ENCODE measurements at regions not wholly inside any gene's neighbourhood (a gene's known extent, or its start where the extent isn't known, plus 50 kb on each side); places are given as distances from the start of the nearest gene placed in this dataset.
"Not testable (repeated sequence)": the region's sequence is repeated elsewhere in the genome, so short reads cannot be mapped to it uniquely, and the experiment has no call there.

DNA sequence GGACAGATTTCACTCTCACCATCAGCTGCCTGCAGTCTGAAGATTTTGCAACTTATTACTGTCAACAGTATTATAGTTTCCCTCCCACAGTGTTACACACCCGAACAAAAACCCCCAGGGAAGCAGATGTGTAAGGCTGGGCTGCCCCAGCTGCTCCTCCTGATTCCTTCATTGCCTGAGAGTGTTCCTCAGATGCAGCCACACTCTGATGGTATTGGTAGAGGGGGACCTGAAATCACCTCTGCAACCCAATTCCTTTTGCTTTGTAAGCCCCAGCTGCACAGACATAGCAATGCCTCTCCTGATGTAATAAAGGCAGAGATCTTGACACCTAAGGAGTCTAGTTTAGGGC, 1529.8 kb downstream of the RPIA start:
- peaks cover 27% of the 10 kb centered on the region for H3K9me3 Mint-ChIP-seq

GRCh38 chr2:90224767-90225166, 1533.3 kb downstream of the RPIA start:
- not testable (repeated sequence) for H3K9ac ChIP-seq (ENCODE audit: extremely low read depth, low read length, poor library complexity, severe bottlenecking); H3K36me3 Mint-ChIP-seq (ENCODE audit: low read depth); H3K9me3 ChIP-seq (ENCODE audit: control insufficient read depth, low read length); H3K36me3 ChIP-seq (ENCODE audit: control insufficient read depth, insufficient read depth, low read length); H3K4me3 Mint-ChIP-seq; H3K4me1 ChIP-seq (ENCODE audit: control insufficient read depth, insufficient read depth, low read length); H3K27ac ChIP-seq (ENCODE audit: low read depth, low read length); DNase-seq; H3K27me3 ChIP-seq (ENCODE audit: control insufficient read depth, insufficient read depth, low read length, poor library complexity, severe bottlenecking); H3K4me3 ChIP-seq (ENCODE audit: low read length); H3K27me3 Mint-ChIP-seq (ENCODE audit: insufficient read depth); H3K4me1 Mint-ChIP-seq; H3K27ac Mint-ChIP-seq
- peaks cover 21% of the 10 kb centered on the region for H3K9me3 Mint-ChIP-seq

More for the DNA sequence above, 1529.8 kb downstream of the RPIA start:
- Histone ChIP-seq H3K27me3 (ENCODE audit: control insufficient read depth, insufficient read depth, low read length, poor library complexity, severe bottlenecking) (no peaks in the 10 kb centered on the region), H3K27ac (ENCODE audit: low read depth, low read length) (no peak overlapping the region), H3K4me1 (ENCODE audit: control insufficient read depth, insufficient read depth, low read length) (no peaks in the 10 kb centered on the region), H3K36me3 (ENCODE audit: control insufficient read depth, insufficient read depth, low read length) (no peaks in the 10 kb centered on the region), H3K9ac (ENCODE audit: extremely low read depth, low read length, poor library complexity, severe bottlenecking) (no peak overlapping the region), H3K9me3 (ENCODE audit: control insufficient read depth, low read length) (peaks cover 5% of the 10 kb centered on the region), H3K4me3 (ENCODE audit: low read length) (no peak overlapping the region)
- H3K36me3 Mint-ChIP-seq (ENCODE audit: low read depth): no peaks in the 10 kb centered on the region
- no peak for TF ChIP-seq CTCF (conservative IDR thresholded peaks at IDR 0.05)
- H3K27ac Mint-ChIP-seq: no peak overlapping the region
- H3K4me3 Mint-ChIP-seq: no peak overlapping the region
- no peaks in the 10 kb centered on the region for H3K4me1 Mint-ChIP-seq
- DNase-seq: no peak
- 50% methylated on average over 1 of the region's 1 CpG; no CpG with 5 or more reads in 1 of the 2 experiments for WGBS, 2 experiments (ENCODE audit: insufficient coverage in 1 of 2, insufficient read length in 1 of 2)
- H3K27me3 Mint-ChIP-seq (ENCODE audit: insufficient read depth): no peaks in the 10 kb centered on the region

DNA sequence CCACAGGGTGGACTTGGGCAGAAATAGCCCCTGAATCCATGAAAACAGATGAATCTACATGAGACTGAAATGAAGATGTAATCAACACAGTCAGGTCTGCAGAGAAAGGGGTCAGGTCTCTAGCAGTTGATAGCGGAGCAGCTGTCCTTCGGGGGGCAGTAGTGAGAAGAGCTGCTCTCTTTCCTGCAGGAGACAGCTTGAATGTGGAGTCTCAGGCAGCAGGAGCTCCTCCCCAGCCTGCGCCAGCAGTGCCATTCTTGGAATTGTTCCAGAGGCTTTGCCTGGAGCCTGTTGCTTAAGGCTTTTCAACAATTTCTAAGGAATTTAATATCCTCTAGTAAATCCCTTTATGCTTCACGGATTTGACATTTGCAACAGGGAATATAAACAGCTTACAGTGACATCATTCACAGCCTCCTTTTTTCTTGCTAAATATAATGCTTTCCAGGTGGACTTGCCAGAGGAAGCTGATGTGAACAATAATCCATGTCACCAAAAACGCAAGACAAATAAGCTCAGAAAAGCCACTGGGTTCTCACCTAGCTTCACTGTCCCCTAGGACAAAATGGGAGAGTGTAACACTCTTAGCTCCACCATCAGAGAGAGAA, 1535.1 kb downstream of the RPIA start:
- H3K4me1 Mint-ChIP-seq; H3K4me3 Mint-ChIP-seq; H3K9ac ChIP-seq (ENCODE audit: extremely low read depth, low read length, poor library complexity, severe bottlenecking); H3K4me3 ChIP-seq (ENCODE audit: low read length); H3K4me1 ChIP-seq (ENCODE audit: control insufficient read depth, insufficient read depth, low read length); H3K27ac ChIP-seq (ENCODE audit: low read depth, low read length); H3K27me3 ChIP-seq (ENCODE audit: control insufficient read depth, insufficient read depth, low read length, poor library complexity, severe bottlenecking); H3K36me3 ChIP-seq (ENCODE audit: control insufficient read depth, insufficient read depth, low read length); H3K36me3 Mint-ChIP-seq (ENCODE audit: low read depth); DNase-seq; H3K9me3 ChIP-seq (ENCODE audit: control insufficient read depth, low read length); H3K27ac Mint-ChIP-seq; H3K27me3 Mint-ChIP-seq (ENCODE audit: insufficient read depth): not testable (repeated sequence)
- 38 to 52% methylated on average over 1 to 3 of the region's 5 CpGs for WGBS, 2 experiments (ENCODE audit: insufficient coverage in 1 of 2, insufficient read length in 1 of 2)
- peak; percentile 58 for TF ChIP-seq CTCF (conservative IDR thresholded peaks at IDR 0.05)
- H3K9me3 Mint-ChIP-seq: peaks cover 17% of the 10 kb centered on the region

GRCh38 chr2:90231199-90231598, 1539.7 kb downstream of the RPIA start:
- 95% methylated on average over 3 of the region's 4 CpGs; no CpG with 5 or more reads in 1 of the 2 experiments for WGBS, 2 experiments (ENCODE audit: insufficient coverage in 1 of 2, insufficient read length in 1 of 2)
- H3K27ac ChIP-seq (ENCODE audit: low read depth, low read length); H3K4me1 Mint-ChIP-seq; H3K9me3 ChIP-seq (ENCODE audit: control insufficient read depth, low read length); H3K9ac ChIP-seq (ENCODE audit: extremely low read depth, low read length, poor library complexity, severe bottlenecking); H3K4me1 ChIP-seq (ENCODE audit: control insufficient read depth, insufficient read depth, low read length); H3K4me3 ChIP-seq (ENCODE audit: low read length); H3K36me3 Mint-ChIP-seq (ENCODE audit: low read depth); H3K9me3 Mint-ChIP-seq; H3K27me3 ChIP-seq (ENCODE audit: control insufficient read depth, insufficient read depth, low read length, poor library complexity, severe bottlenecking); H3K27ac Mint-ChIP-seq; H3K36me3 ChIP-seq (ENCODE audit: control insufficient read depth, insufficient read depth, low read length); H3K4me3 Mint-ChIP-seq; H3K27me3 Mint-ChIP-seq (ENCODE audit: insufficient read depth); DNase-seq: not testable (repeated sequence)

GRCh38 chr2:90235452-90235851, 1544.0 kb downstream of the RPIA start:
- no CpG with 5 or more reads among the region's 1 CpG for WGBS, 2 experiments (ENCODE audit: insufficient coverage in 1 of 2, insufficient read length in 1 of 2)
- H3K27ac ChIP-seq (ENCODE audit: low read depth, low read length); H3K27me3 ChIP-seq (ENCODE audit: control insufficient read depth, insufficient read depth, low read length, poor library complexity, severe bottlenecking); H3K4me1 Mint-ChIP-seq; H3K36me3 Mint-ChIP-seq (ENCODE audit: low read depth); H3K9ac ChIP-seq (ENCODE audit: extremely low read depth, low read length, poor library complexity, severe bottlenecking); H3K27me3 Mint-ChIP-seq (ENCODE audit: insufficient read depth); H3K4me1 ChIP-seq (ENCODE audit: control insufficient read depth, insufficient read depth, low read length); DNase-seq; H3K4me3 Mint-ChIP-seq; H3K4me3 ChIP-seq (ENCODE audit: low read length); H3K36me3 ChIP-seq (ENCODE audit: control insufficient read depth, insufficient read depth, low read length); H3K27ac Mint-ChIP-seq; H3K9me3 ChIP-seq (ENCODE audit: control insufficient read depth, low read length): not testable (repeated sequence)
- H3K9me3 Mint-ChIP-seq: peaks cover 15% of the 10 kb centered on the region
